Right atrium auricular region (tissue), 2 donors: ENCODE measurements at regions not wholly inside any gene's neighbourhood (a gene's known extent, or its start where the extent isn't known, plus 50 kb on each side); places are given as distances from the start of the nearest gene placed in this dataset.

Experiments
- DNase-seq: peaks from one replicate; pipeline ENCODE4 v3.0.0-alpha.2; 2019; ENCODE audit warnings: low spot score
- H3K27ac ChIP-seq, 2 donors: fragments of 200-600 bp; sonication (generic); 1 replicate in 1 of 2; 2 replicates in 1 of 2; pipeline ENCODE4 v1.5.1; 2016 to 2019
- H3K27me3 ChIP-seq, 2 donors: fragments of 200-600 bp; sonication (generic); one replicate each; pipeline versions ENCODE4 v1.5.1 to v1.6.0; 2017 to 2019
- H3K36me3 ChIP-seq: fragments of 200-600 bp; sonication (generic); one replicate; pipeline ENCODE4 v1.5.1; 2016
- H3K4me1 ChIP-seq, 2 donors: fragments of 200-600 bp; sonication (generic); one replicate each; pipeline versions ENCODE4 v1.5.1 to v1.6.0; 2017 to 2019
- H3K4me3 ChIP-seq, 2 donors: fragments of 200-600 bp; sonication (generic); 1 replicate in 1 of 2; 2 replicates in 1 of 2; pipeline ENCODE4 v1.5.1; 2017 to 2019; ENCODE audit warnings: mild to moderate bottlenecking in 1 of 2, moderate library complexity in 1 of 2
- H3K9me3 ChIP-seq, 2 donors: fragments of 200-600 bp; sonication (generic); one replicate each; pipeline ENCODE4 v1.5.1; 2019
- CTCF ChIP-seq, 2 donors: fragments of 200-600 bp; sonication (generic); IDR thresholded peaks; one replicate each; pipeline ENCODE4 v1.5.1; 2019; ENCODE audit warnings: antibody characterized with exemption in 2 of 2

- Histone ChIP-seq H3K27me3 (no peaks in the 10 kb centered on the region), H3K4me1 (no peaks in the 10 kb centered on the region), H3K27ac (no peak overlapping the region), H3K9me3 (peaks cover 0 to 9% of the 10 kb centered on the region in 2 donors), H3K4me3 (no peak overlapping the region), H3K36me3 (no peaks in the 10 kb centered on the region)
- no peak for DNase-seq
- no peak for TF ChIP-seq CTCF (IDR thresholded peaks at IDR 0.05)
These were observed 155.6 kb downstream of the OGFRL1 start for GRCh38 chr6:71444222-71444621.

GRCh38 chr6:71446057-71446456 lies 157.4 kb downstream of the OGFRL1 start:
- TF ChIP-seq CTCF (IDR thresholded peaks at IDR 0.05) = no peak
- no peak for DNase-seq
- H3K4me3 ChIP-seq = no peak overlapping the region
- H3K36me3 ChIP-seq = no peaks in the 10 kb centered on the region
- H3K4me1 ChIP-seq = no peaks in the 10 kb centered on the region
- H3K27ac ChIP-seq = no peak overlapping the region
- no peaks in the 10 kb centered on the region for H3K27me3 ChIP-seq
- H3K9me3 ChIP-seq = no peaks in the 10 kb centered on the region

- Histone ChIP-seq H3K4me3 (no peak overlapping the region), H3K27ac (no peak overlapping the region), H3K9me3 (no peaks in the 10 kb centered on the region), H3K36me3 (no peaks in the 10 kb centered on the region), H3K27me3 (no peaks in the 10 kb centered on the region), H3K4me1 (no peaks in the 10 kb centered on the region)
- TF ChIP-seq CTCF (IDR thresholded peaks at IDR 0.05) = no peak
- DNase-seq = no peak
These were observed 157.9 kb downstream of the OGFRL1 start for GRCh38 chr6:71446470-71446869.

- Histone ChIP-seq H3K27ac (no peak overlapping the region), H3K4me1 (no peaks in the 10 kb centered on the region), H3K4me3 (no peak overlapping the region), H3K27me3 (no peaks in the 10 kb centered on the region), H3K36me3 (no peaks in the 10 kb centered on the region), H3K9me3 (no peaks in the 10 kb centered on the region)
- TF ChIP-seq CTCF (IDR thresholded peaks at IDR 0.05) = no peak
- DNase-seq = no peak
These were observed 164.2 kb downstream of the OGFRL1 start for GRCh38 chr6:71452697-71453370.

- Histone ChIP-seq H3K4me1 (no peaks in the 10 kb centered on the region), H3K36me3 (no peaks in the 10 kb centered on the region), H3K4me3 (no peak overlapping the region), H3K27me3 (no peaks in the 10 kb centered on the region), H3K9me3 (no peaks in the 10 kb centered on the region), H3K27ac (no peak overlapping the region)
- no peak for DNase-seq
- no peak for TF ChIP-seq CTCF (IDR thresholded peaks at IDR 0.05)
These were observed 164.7 kb downstream of the OGFRL1 start for GRCh38 chr6:71453371-71453706.

GRCh38 chr6:71454056-71454455 lies 165.4 kb downstream of the OGFRL1 start:
- no peak for TF ChIP-seq CTCF (IDR thresholded peaks at IDR 0.05)
- no peaks in the 10 kb centered on the region for H3K4me1 ChIP-seq
- H3K27ac ChIP-seq = no peak overlapping the region
- DNase-seq = no peak
- no peaks in the 10 kb centered on the region for H3K36me3 ChIP-seq
- no peaks in the 10 kb centered on the region for H3K27me3 ChIP-seq
- no peak overlapping the region for H3K4me3 ChIP-seq
- no peaks in the 10 kb centered on the region for H3K9me3 ChIP-seq
